DMS79 treated with DMSO at 0.1 percent for 48 hours (cell line): ENCODE measurements at regions not wholly inside any gene's neighbourhood (a gene's known extent, or its start where the extent isn't known, plus 50 kb on each side); places are given as distances from the start of the nearest gene placed in this dataset.
A peak's percentile ranks its signal among the peaks of the same experiment; 100 is the strongest.

Source experiments
- DNase-seq: peaks from one replicate; lab custom pipeline; 2025; lab: John Stamatoyannopoulos, UW

DNA sequence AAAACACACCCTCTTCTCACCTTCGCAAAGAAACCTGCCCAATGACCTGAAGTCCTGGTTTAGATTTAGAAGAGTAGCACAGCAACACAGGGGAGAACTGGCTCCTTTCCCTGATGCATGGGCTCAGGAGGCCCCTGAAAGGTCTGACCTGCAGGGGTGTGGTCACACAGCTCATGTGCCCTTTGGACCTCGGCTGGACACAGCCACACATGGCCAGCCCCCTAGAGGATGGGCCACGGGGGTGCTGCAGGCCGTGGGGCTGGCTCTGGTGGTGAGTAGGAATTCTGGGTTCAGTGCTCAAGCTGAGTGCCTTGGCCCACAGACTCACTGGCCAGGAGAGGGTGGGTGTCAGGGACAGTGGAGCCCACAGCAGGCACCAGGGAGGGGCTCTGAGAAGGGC, 118.5 kb upstream of the ADCY1 start:
- DNase-seq = no peak

DNA sequence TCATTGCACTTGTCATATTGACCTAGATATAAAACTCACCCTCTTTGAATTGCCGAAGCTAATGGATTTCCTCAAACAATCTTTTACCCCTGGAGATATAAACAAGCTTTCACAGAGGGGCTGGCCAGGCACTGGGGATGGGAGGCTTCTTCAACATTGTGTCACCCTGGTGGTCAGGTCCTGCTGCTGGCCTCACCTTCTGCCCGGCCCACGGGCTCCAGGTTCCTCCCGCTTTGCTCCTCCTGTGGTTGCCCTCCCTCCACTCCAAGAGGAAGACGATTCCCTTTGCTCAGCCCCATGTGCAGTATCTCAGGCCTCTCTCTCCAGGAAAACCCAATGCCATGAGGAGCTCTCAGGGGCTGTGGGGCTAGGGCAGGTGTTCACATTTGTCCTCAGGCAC, 118.1 kb upstream of the ADCY1 start:
- peak; percentile 27 for DNase-seq

DNA sequence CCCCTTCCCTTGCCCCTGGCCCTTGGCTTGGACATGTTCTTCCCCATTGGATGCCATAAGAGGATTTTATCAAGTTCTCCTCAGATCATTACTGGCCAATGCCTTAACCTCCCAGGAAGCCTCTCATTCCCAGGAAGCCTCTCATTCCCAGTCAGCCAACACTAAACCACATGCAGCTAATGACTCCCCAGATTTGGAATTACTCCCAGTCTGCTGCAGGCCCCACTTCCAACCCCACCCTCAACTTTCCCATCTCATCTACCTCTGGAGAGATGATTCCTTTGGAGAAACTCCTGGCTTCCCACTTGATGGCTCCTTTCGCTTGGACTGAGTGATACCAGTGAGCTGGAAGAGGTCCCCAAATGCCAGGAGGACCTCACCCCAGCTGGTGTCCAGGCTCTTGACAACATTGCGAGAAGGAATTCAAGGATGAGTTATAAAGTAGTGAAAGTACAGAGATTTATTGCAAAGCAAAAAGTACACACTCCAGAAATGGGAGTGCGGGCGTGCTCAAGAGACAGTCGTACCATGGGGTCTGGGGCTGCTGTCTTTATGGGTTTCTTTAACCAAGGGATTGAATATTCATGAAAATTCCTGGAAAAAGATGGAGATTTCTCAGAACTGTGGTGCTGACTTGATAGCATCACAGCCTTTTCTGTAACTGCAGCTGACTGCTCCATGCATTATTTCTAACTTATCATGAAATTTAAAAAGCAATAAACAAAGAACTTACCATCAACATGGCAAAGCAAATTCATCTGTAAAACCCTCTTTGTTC, 117.2 kb upstream of the ADCY1 start:
- peak; percentile 78 for DNase-seq

DNA sequence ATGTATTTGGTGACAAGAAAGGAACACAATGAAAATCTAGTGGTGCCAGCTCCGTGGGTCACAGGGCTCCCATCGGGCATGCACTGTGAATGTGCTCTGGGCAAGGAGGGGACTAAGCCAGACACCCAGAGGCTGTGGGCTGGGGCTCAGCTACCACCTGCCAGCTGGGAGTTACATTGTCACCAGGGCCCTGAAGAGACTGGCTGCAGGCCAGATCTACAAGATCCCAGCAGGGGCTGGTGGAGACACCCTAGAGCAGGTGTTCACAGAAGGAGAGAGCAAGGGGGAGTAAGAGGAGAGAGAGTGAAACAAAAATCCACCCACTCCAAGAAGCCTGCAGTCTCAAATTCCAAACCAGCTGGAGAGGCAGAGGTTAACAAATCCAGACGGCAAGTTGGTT, 116.6 kb upstream of the ADCY1 start:
- DNase-seq = peak; percentile 97

DNA sequence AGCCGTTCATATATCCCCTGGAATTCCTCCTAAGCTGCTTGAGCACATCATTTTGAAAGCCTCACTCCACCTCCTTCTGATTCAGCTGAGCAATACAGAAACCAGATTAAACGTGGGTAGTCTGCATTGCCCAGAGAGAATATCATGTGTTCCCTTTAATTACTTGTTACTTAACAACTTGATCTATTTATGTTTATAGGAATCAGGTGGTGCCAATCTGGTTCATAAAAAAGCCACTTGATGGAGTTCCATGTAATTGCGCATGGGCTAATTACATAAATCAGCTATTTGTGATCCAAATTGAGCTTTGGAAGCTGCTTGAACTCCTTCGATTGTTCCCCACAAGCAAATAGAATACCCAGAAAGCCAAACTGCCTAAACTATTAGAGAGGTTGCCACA, 114.7 kb upstream of the ADCY1 start:
- DNase-seq = peak; percentile 86

DNA sequence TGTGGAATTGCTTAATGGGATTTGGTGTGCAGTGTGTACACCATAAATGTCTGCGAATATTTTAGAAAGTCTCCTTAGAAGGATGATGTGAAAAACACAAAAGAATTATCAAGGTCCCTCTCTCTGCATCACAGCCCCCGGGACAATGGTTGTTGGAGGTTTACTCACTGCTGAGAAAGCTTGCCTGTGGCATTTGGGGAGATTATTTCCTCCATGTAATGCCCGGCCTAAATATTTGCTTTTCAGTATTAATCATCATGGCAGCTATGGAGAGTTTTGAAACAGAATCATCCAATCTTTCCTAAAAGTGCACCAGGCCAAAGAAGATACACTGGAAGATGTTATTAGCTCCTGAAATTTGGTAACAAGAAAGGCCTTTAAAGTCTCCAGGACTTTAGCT, 113.8 kb upstream of the ADCY1 start:
- no peak for DNase-seq

DNA sequence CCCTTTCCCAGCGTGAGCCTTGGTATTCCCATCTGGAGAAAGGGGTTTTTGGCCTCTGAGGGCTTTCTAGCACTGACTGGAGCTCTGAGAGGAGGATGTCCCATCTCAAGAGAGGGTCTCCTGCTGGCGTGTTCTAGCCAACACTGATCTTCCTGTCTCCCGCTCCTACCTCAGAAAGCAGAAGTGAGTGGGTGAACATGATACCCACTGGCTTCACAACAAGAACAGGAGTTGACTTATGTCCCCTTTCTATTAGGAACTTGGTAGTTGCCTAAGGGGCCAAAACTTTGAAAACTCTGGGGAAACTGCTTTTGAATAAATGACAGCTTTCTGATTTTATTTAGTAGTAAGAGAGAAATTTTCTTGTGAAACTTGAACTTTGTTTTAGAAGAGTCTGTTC, 113.1 kb upstream of the ADCY1 start:
- DNase-seq = no peak

DNA sequence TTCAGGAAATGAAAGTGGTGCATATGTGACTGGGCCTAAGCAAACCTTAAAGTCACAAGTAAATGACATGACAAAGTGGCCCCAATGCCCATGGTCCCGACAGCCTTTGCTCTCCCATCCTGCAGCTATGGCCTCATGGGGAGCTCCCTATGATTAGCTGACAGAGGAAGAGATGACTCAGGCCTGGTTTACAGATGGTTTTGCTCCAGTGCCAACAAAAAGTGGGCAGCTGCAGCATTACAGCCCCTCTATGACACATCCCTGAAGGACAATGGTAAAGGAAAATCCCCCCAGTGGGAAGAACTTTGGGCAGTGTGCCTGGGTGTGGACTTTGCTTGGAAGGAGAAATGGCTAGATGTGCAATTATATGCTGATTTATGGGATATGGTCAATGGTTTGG, 105.1 kb upstream of the ADCY1 start:
- DNase-seq = no peak

DNA sequence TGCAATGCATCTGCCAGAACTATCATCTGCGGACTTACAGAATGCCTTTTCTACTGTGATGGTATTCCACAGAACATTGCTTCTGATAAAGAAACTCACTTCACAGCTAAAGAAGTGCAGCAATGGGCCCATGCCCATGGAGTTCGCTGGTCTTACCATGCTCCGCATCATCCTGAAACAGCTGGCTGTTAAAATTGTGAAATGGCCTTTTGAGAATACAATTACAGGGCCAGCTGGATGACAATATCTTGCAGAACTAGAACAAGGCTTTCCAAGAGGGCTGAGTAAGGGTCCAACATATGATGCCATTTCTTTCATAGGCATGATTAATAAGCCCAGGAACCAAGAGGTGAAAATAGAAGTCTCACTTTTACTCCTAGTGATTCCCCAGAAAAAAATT, 104.1 kb upstream of the ADCY1 start:
- DNase-seq = no peak

DNA sequence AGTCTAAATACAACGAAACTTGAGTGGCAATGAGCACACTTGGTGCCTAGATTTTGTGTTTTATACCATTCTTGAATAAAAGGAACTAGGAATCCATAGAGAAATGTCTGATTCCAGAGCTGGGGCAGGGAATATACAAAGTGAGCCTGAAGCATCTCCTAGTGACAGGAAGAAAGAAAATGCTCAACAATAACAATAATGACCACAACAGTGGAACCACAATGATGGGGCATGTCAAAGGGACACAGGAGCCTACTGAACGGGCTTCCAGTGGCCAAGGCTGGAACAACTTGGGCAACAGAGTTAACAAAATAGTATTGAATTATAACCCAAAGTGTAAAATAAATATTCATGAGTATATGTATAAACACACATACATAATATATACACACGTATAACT, 94.4 kb upstream of the ADCY1 start:
- no peak for DNase-seq

DNA sequence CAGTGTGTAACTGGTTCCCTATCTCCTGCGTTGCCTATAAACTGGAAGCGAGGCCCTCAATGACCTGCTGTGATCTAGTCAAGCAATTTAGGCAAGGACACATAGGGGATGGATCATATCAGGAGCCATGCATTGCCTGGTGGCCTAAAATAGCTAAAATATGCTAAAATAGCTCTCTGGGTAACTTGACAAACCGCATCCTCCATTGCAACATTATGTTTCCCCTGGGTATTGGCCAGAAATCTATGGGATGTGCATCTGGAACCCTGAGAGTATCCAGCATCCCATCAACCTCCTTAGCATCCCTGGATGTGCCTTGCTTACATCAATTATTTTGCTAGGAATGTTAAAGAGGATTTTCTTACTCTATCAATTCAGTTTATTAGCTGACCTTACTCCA, 91.7 kb upstream of the ADCY1 start:
- no peak for DNase-seq

DNA sequence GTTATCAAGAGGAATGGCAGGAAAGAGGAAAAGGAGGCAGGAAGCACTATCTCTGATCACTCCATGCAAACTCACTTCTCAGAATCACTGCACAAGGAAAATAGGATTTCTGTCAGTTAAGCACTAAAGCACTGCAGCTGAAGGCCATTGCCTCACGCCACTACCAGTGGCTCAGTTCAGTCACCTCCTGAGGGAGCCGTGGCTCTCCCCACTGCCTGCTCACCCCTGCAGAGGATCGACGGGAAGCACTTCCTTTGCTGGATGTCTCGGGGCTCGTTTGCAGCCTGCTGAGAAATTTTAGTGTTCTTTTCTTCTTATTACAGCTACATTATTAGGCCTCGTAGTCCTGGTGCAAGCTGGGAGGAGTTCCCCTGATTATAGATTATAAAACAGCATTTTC, 90.1 kb upstream of the ADCY1 start:
- no peak for DNase-seq

DNA sequence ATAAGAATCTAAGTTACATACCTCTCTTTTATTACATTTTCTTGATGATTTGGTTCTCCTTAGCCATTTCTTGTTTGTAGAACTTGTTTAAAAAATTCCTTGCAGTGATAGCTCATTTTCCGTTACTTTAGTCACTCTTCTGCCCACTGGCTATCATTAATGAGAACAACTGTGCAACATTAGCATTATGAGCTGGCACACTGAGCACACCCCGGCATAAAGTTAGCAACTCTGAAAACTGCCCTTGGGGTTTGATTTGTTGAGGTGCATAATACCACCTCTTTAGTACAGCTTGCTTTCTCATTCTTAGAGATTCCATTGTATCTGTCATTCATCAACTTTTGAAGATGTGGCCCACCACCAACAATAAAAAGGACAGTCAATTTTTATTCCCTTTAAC, 87.6 kb upstream of the ADCY1 start:
- DNase-seq = no peak

DNA sequence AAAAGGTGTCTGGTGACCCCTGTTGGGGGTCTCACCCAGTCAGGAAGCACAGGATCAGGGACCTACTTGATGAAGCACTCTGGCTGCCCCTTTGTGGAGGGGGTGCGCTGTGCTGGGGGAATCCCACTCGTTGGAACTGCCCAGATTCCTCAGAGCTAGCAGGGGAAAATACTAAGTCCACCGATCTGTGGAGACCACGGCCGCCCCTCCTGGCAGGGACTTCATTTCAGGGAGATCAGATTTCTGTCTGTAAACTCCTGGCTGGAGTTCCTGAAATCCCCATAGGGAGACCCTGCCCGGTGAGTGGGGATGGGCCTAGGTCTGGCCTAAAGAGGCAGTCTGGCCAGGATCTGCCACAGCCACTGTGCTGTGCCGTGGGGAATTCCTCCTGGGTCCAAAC, 79.3 kb upstream of the ADCY1 start:
- DNase-seq = no peak

DNA sequence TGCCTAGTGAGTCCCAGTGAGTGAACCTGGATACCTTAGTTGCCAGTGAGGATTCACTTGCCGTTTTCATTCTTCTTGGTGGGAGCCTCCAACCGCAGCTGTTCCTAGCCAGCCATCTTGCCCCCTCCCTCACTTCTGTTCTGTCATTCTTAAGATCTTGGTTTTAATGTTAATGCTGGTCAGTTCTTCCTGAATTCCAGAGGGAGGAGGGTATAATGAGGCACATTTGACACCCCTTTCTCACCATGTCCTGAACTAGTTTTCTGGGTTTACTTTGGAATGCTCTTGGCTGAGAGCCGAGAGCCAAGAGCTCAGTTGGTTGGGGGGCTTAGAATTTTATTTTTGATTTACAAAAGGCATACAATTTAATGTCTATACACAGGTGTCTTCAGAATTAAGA, 78.5 kb upstream of the ADCY1 start:
- no peak for DNase-seq

DNA sequence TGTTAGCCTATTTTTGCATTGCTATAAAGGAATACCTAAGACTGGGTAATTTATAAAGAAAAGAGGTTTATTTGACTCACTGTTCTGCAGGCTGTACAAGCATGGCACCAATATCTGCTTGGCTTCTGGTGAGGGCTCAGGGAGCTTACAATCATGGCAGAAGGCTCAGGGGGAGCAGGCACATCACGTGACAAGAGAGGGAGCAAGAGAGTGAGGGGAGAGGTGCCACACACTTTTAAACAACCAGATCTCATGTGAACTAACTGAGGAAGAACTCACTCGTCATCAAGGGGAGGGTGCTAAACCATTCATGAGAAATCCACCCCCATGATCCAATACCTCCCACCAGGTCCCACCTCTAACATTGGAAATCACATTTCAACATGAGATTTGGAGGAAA, 73.9 kb upstream of the ADCY1 start:
- DNase-seq = no peak

DNA sequence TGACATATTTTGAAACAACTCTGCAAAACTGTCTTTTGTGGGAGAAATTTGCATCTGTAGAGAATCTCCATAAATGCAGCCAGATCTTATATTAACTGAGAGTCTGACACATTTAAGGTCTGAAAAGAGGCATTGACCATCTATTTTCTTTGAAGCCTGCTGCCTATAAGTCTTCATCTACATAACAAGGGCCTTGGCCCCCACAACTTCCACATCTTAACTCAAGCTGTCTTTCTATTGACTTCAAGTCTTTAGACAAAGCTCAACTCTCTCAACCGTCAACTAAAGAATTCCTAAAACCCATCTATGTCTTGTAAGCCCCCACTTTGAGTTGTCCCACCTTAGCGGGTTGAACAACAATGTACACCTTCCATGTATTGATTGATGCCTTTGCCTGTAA, 72.4 kb upstream of the ADCY1 start:
- DNase-seq = no peak

DNA sequence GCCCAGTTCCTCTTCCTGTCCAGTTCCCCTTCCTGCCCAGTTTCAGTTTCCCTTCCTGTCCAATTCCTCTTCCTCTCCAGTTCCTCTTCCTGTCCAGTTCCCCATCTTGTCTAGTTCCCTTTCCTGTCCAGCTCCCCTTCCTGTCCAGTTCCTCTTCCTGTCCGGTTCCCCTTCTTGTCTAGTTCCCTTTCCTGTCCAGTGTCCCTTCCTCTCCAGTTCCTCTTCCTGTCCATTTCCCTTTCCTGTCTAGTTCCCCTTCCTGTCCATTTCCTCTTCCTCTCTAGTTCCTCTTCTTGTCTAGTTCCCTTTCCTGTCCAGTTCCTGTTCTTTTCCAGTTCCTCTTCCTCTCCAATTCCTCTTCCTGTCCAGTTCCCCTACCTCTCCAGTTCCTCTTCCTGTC, 68.1 kb upstream of the ADCY1 start:
- DNase-seq = no peak

DNA sequence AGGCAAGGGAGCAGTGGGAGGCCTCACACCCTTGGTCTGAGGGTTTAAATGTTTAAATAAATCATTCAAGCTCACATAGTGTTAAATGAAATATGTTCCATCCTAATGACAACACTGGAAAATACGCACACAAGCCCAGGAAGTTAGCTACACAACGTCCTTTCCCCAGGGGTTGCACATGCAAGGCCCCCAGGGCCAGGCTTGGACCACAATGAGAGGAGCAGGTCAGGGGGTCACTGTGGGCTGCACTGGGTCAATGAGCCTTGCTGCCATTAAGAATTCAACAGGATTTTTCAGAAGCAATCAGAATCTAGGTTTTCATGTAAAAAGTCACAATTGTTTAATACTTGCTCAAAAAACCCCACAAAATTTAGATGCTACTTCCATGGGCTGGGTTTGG, 64.9 kb upstream of the ADCY1 start:
- DNase-seq = no peak

DNA sequence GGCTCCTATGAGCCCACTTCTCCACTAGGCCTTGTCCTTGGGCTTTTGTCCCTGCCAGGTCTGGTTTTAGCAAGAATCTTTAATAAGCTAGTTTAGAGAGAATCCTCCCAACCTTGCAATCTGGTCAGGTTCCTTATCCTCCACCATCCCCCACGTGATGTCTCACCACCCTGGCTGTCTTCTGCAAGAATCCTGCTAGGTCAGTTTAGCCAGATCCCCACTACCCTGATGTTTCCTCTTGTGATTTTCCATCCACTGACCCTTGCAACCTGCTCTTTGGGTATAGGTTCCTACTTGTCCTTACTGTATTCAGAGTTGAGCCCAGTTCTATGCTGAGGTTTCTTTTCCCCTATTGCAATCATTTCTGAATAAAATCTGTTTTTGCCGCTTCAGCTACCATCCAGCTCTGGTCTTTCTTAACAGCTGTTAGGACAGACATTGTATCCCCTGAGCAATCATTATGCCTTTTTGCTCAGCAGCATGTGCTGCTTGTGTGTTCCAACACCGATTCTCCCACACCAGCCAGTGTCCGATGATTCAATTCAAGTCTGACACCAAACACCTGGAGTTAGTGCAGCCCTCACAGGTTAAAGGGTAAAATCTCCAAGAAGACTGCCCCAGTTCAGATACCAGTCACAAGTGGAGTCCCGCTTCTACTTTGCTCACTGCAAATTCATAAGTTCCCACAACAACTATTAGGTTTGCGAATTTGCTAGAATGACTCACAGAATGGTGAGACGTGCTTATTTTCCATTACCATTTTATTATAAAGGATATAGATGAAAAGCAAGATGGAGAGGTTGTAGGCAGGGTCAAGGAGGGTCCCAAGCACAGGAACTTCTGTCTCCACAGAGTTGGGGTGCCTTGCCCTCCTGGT, 62.2 kb upstream of the ADCY1 start:
- no peak for DNase-seq

DNA sequence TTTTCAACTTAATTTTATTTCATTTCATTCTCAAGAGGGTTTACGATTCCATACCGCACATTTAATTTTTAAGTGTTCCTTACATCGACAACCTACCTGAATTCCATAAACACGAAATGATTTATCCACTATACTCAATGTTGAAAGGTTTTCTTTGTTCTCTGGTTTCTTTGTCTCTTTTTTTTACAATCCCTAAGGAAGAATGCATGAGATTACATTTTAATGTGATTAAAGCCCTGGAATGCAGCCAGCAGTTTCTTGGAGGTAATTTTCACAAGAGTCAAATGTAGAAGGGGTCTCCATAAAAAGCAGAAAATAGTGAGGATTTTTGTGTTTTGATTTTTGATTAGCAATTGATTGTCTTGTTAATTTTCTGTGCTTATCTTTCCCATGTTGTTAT, 59.2 kb upstream of the ADCY1 start:
- DNase-seq = peak; percentile 80

DNA sequence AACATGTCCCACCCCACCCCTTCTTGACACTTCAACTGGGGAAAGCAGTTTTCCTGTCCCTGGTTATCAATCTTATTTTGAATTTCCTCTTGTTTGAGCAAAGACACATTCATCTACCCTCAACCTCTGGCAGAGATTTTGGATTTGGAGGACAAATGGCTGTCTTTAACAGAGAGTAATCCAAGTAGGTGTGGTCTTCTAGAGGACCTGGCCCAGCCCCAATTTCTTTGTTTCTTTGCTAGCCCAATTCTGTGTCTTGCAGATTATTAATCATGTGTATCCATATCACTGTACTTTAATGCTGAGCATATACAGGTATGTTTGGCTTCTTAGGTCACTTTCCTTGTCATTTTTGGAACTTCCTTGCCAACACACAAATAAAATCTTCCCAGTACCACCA, 58.8 kb upstream of the ADCY1 start:
- DNase-seq = peak; percentile 82
